Tibial artery (tissue), 4 donors: ENCODE measurements at regions not wholly inside any gene's neighbourhood (a gene's known extent, or its start where the extent isn't known, plus 50 kb on each side); places are given as distances from the start of the nearest gene placed in this dataset.

Experiments
- DNase-seq, 2 donors: peaks; one replicate each; pipeline ENCODE4 v3.0.0-alpha.2; 2019
- H3K27ac ChIP-seq, 2 donors: fragments of 200-600 bp; sonication (generic) in 1 of 2; 1 replicate in 1 of 2; 2 replicates in 1 of 2; pipeline ENCODE4 v1.5.1; 2018 to 2019; ENCODE audit warnings: mild to moderate bottlenecking in 1 of 2
- H3K27me3 ChIP-seq, 2 donors: fragments of 200-600 bp; sonication (generic) in 1 of 2; one replicate each; pipeline versions ENCODE4 v1.5.1 to v1.6.0; 2016 to 2019
- H3K36me3 ChIP-seq, 3 donors: fragments of 200-600 bp; sonication (generic) in 2 of 3; one replicate each; pipeline ENCODE4 v1.5.1; 2016 to 2019; ENCODE audit warnings: mild to moderate bottlenecking in 2 of 3
- H3K4me1 ChIP-seq, 4 donors: fragments of 200-600 bp; sonication (generic) in 2 of 4; 1 replicate in 3 of 4; 2 replicates in 1 of 4; pipeline ENCODE4 v1.5.1; 2016 to 2019
- H3K4me3 ChIP-seq, 2 donors: fragments of 200-600 bp; sonication (generic) in 1 of 2; 1 replicate in 1 of 2; 2 replicates in 1 of 2; pipeline ENCODE4 v1.5.1; 2018 to 2019; ENCODE audit warnings: mild to moderate bottlenecking in 2 of 2
- H3K9me3 ChIP-seq, 3 donors: fragments of 200-600 bp; sonication (generic) in 1 of 3; one replicate each; pipeline ENCODE4 v1.5.1; 2016 to 2019
- CTCF ChIP-seq, 2 experiments: fragments of 200-600 bp in 1 of 2; fragments of 450-650 bp in 1 of 2; IDR thresholded peaks; one replicate each; pipeline ENCODE4 v1.5.1; 2017 to 2019; ENCODE audit warnings: antibody characterized with exemption in 2 of 2, mild to moderate bottlenecking in 1 of 2, moderate library complexity in 1 of 2
- intact Hi-C: fragments of 100-400 bp; cut with DNase I; formaldehyde crosslinking; loops from one replicate; pipeline ENCODE4 v1.15.0; 2023; ENCODE audit warnings: low total_unique reads

DNA sequence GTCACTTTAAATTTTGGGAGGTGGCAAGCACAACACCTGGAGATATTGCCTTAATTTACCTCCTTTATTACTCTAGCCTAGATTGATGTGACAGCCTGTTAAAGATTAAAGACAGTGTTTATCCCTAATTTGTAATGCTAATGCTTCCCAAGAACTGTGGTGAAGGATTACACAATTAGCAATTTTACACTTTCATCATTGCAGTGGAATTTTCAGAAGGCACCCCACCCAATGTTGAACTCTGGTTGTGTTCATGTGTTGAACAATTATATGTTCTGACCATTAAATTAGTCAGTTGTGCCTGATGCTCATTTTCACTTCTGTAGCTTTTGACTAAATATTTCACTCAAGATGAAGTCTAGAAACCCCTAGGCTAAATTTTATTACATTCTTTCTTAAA is 317.1 kb upstream of the CWC22 start:
- DNase-seq = no peak
- Histone ChIP-seq H3K4me3 (no peak overlapping the region), H3K27ac (no peak overlapping the region), H3K4me1 (no peaks in the 10 kb centered on the region), H3K36me3 (no peaks in the 10 kb centered on the region), H3K9me3 (no peaks in the 10 kb centered on the region), H3K27me3 (no peaks in the 10 kb centered on the region)
- TF ChIP-seq CTCF (IDR thresholded peaks at IDR 0.05) = no peak
- intact Hi-C loops = no loop called here

- Histone ChIP-seq H3K4me1 (no peaks in the 10 kb centered on the region), H3K4me3 (no peak overlapping the region), H3K27me3 (no peaks in the 10 kb centered on the region), H3K27ac (no peak overlapping the region), H3K36me3 (no peaks in the 10 kb centered on the region), H3K9me3 (no peaks in the 10 kb centered on the region)
- no peak for DNase-seq
- no peak for TF ChIP-seq CTCF (IDR thresholded peaks at IDR 0.05)
- intact Hi-C loops = no loop called here
These were observed 315.7 kb upstream of the CWC22 start for GRCh38 chr2:180322781-180323180.

DNA sequence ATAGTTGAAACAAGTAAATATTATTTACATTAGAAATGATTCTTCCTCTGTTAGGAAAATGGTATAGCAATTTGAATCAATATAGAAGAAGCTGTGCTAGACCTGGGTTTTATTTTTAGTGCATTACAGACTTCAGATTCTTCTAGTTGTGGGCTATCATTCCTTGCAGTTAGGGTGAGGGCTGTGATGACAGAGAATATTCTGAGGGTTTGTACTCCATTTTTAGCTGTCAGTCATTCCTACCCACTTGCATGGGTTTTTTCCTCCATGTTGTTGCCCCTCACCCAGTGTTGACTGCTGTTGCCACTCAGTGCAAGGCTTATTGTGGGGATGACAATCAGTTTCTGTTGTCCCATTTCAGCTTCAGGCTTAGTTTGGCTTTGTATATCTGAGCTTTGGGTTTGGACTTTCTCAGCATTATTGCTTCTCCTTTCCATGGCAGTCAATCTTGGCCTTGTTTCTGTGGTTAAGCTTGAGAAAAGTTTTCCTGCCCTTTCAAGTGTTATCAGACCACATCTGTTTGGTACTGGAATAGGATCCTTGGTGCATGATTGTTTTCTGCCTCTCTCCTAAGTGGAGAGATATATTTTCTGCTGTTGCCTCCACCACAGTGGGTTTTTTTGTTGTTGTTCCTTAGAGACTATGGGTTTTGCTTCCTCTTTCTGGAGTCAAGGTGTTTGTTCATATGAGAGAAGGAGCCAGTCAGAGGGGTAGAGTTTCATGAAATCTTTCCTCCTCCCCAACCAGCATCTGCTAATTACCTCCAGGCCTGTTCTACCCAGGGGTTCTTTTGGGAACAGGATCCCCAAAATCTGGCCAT is 312.7 kb upstream of the CWC22 start:
- intact Hi-C loops = no loop called here
- DNase-seq = no peak
- Histone ChIP-seq H3K27ac (no peak overlapping the region), H3K9me3 (no peaks in the 10 kb centered on the region), H3K4me3 (no peak overlapping the region), H3K4me1 (no peaks in the 10 kb centered on the region), H3K27me3 (no peaks in the 10 kb centered on the region), H3K36me3 (no peaks in the 10 kb centered on the region)
- TF ChIP-seq CTCF (IDR thresholded peaks at IDR 0.05) = no peak

DNA sequence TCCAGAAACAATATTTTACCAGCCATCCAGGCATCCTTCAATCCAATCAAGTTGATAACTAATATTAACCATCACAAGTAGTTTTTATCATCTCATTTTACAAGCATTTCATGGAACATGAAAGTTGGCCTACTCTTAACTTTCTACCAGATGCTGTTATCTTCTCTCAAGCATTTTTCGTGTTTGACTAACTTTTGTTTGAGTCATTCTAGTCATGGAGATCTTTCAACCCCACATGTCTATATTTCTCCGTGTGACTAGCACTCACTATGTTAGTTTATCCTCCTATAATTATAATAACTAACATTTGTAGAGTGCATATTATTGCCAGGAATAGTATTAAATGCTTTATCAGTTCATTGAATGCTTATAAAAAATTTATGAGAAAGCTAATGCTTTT is 307.0 kb upstream of the CWC22 start:
- intact Hi-C loops = no loop called here
- TF ChIP-seq CTCF (IDR thresholded peaks at IDR 0.05) = no peak
- Histone ChIP-seq H3K4me1 (no peaks in the 10 kb centered on the region), H3K27ac (no peak overlapping the region), H3K27me3 (no peaks in the 10 kb centered on the region), H3K4me3 (no peak overlapping the region), H3K9me3 (no peaks in the 10 kb centered on the region), H3K36me3 (no peaks in the 10 kb centered on the region)
- no peak for DNase-seq

GRCh38 chr2:180312542-180312941 is 305.4 kb upstream of the CWC22 start:
- H3K36me3 ChIP-seq = no peaks in the 10 kb centered on the region
- H3K27ac ChIP-seq = no peak overlapping the region
- no peaks in the 10 kb centered on the region for H3K9me3 ChIP-seq
- intact Hi-C loops = no loop called here
- no peak for TF ChIP-seq CTCF (IDR thresholded peaks at IDR 0.05)
- no peaks in the 10 kb centered on the region for H3K27me3 ChIP-seq
- DNase-seq = no peak
- no peaks in the 10 kb centered on the region for H3K4me1 ChIP-seq
- H3K4me3 ChIP-seq = no peak overlapping the region
